ENCODE measurements at regions not wholly inside any gene's neighbourhood (a gene's known extent, or its start where the extent isn't known, plus 50 kb on each side); places are given as distances from the start of the nearest gene placed in this dataset.

- DNase-seq: no peak
Observed at GRCh38 chr11:69977951-69978350, 100.2 kb upstream of the ANO1 start.

DNA sequence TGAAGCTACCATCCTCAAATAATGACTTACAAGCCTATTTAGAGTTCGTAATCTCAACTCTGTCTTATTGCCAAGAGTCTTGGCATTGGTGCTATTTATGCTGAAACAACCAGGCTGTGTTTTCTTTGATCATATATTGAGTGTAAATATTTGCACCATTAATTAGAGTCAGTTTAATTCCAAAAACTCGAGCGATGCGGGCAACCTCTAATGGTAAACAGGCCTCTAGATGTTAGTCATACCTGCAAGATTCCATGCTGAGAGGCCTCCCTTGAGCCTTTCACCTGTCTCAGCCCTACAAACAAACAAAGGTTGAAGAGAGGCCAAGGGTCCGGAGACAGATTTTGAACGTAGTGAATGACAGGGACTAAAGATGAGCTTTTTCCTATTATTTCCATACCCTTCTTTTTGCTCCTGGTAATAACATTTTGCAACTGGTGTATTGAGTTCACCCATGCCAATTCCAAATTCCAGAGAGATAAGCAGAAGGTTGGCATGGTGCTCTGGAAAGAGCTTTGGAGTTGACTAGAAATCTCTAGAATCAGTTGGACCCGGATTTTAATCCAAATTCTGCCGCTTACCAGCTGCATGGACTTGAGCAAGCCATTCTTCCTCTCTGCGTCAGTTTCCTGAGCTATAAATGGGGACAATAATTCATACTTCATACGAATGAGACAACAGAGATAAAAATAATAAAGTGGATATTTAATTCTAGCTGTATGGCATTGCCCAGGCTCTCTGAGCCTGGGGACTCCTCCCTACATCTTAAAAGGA lies 99.1 kb upstream of the ANO1 start:
- no peak for DNase-seq

- DNase-seq: no peak
Observed at GRCh38 chr11:69979632-69980031, 98.5 kb upstream of the ANO1 start.

DNA sequence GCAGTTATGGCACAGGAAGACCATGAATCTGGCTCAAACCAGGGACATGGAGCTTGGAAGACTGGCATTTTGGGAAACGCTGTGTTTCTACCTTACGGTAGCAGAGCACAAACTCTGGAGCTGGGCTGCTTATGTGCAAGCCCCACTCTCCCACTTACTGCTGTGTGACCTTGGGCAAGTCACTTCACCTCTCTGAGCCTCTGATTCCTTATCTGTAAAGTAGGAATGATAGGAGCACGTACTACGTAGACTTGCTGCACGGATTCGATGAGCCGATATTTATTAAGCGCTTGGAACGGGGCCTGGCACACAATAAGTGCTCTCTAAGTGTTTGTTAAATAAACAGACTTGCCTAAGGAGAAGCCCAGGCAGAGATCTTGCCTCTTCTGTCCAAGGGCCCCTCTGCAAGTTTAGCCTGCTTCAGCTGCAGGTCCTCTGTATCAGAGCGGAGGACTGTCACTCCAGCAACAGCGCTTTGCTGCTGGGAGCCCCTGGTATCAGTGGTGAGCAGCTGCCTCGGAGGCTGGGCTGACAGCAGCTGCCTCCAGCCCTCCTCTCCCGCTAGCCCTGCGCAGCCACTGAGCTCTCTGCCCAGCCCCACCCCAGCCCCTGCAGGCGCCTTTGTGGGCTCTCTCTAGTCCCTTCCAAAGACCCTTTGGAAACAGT lies 96.9 kb upstream of the ANO1 start:
- no peak for DNase-seq

DNA sequence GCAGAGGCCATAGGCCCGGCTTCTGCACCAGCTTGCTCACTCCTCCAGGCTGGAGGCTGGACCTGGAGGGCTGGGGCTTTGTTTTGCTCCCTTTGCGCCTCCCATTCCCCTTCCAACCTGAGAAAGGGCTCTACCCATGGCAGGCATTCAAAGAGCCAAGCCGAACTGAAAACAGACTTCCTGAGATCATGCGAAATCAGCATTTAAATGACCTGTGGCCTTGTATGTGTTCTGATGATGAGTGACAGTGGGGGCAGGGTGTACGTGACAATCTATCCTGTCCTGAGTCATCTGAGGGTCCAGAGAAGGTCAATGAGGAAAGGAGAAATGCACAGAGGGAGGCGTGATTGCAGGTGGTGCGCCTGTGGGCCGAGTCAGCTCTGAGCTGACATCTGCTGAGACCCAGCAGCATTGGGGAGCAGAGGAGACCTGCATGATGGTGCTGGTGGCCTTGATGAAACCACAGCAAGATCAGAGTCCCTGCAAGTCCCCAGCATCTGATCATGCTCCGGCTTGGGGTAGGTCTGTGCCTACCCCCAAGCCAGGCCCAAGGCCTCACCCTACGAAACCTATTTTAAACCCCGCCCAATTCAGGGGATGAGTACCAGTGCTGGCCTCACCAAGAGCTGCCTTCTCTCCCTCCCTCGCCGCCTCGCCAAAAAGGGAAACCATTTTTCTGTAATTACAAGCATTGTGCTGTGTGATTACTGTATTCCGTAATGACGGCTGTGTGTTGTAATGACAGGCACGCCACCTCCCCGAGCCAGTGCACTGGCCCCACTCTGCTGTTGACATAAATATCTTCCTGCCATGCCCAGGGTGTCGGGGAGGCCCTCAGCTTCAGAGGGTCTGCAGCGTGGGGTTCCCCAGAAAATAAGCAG lies 95.2 kb upstream of the ANO1 start:
- no peak for DNase-seq

- no peak for DNase-seq
Observed at GRCh38 chr11:69983571-69983877, 94.6 kb upstream of the ANO1 start.

DNA sequence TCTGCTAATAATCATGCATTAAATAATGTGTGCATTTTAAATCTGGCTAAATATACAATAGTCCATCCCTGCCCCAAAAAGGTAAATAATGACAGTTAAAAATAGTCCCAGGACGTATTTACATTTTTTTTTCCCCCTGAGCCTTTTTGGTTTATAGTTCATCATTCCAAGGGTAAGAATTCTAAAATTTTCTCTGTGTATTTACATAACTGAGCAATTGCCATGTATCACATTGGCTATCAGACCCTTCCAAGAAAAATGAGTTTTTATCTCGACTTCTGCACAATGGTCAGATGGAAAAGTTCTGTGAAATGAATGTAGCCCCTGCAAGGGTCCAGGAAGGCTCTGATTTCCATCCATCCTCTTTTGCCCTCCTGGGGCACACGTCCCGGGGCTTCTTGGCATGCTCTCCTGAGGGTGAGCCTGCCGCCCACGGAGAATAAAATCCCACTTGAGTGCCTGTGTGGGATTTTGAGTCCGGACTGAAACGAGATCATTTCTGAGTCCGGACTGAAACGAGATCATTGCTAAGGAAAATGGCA lies 94.1 kb upstream of the ANO1 start:
- DNase-seq: no peak

GRCh38 chr11:69984457-69985261 lies 93.5 kb upstream of the ANO1 start:
- DNase-seq: no peak

- DNase-seq: no peak
Observed at GRCh38 chr11:69985331-69985640, 92.8 kb upstream of the ANO1 start.

GRCh38 chr11:69985641-69986439 lies 92.3 kb upstream of the ANO1 start:
- no peak for DNase-seq

GRCh38 chr11:69986440-69986787 lies 91.7 kb upstream of the ANO1 start:
- no peak for DNase-seq

DNA sequence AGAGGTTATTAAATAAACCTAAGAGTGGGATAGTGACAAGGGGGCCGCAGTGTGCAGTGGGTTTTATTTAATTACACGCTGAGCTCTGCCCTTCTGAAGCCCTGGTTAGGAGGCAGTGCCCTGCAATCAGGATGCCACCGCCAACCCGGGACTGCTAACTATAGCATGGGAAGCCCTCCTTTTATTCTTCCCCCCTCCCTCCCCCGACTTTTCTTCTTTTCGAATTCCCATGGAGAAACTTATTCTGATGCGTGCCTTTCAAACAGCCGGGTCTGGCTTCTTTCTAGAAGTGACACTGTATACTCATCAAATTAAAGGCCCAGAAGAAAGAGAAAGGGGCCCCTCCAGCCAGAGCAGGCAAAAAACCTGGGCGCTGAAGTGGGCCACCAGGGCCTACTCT lies 91.3 kb upstream of the ANO1 start:
- no peak for DNase-seq

DNA sequence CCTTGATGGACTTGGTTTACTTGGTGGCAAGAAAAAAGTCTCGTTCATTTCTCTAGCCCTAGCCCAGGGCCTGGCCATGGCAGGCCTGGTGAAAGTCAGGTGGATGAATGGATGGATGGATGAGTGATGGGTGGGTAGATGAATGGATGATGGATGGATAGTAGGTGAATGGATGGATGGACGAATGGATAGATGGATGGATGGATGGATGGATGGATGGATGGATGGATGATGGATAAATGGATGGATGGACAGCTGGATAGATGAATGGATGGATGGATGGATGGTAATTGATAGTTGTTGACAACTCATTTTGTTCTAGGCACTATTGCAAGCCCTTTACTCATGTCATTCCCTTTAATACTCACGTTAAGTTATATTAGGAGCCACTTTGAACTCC lies 86.1 kb upstream of the ANO1 start:
- DNase-seq: no peak

DNA sequence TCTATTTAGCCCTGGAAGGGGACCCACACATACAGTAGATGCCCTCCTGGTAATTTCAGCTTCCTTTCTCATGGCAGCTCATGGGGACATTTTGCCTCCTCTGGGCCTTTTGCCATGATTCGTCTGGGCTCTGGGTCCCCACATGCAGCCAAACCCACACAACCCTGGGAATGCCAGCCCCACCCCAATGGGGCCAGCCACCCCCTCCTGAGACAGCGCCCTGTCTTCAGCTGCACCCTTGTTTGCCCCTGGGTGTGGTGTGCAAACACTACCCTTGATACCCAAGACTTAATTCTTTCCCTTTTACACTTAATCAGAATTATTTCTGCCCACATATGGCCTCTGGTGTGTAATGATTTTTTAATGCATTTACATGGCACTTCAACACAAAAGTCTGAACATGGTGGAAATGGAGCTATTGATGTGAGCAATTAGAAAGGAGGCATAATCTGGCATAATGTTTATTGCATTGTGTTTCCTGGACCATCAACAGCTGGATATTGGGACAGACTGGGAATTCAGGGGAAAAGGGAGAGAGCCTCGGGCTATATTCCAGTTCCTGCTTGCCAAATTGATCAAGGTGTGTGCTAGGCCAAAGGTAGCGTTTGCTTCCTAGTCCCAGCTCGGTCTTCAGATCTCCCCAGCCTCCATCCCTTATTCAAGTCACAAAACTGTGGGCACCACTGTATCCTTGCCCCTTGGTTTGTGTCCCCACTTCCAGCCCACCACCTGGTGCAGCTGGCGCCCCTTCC lies 85.0 kb upstream of the ANO1 start:
- no peak for DNase-seq

- no peak for DNase-seq
Observed at GRCh38 chr11:69994810-69995209, 83.3 kb upstream of the ANO1 start.

DNA sequence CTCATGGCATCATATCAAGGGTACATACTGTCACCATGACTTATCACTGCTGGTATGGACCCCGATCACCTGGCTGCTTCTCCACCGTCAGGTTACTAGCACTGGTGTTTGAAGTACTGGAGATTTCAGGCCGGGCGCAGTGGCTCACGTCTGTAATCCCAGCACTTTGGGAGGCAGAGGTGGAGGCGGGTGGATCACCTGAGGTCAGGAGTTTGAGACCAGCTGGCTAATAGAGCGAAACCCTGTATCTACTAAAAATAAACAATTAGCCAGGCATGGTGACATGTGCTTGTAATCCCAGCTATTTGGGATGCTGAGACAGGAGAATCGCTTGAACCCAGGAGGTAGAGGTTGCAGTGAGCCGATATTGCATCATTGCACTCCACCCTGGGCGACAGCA lies 82.4 kb upstream of the ANO1 start:
- DNase-seq: no peak

- no peak for DNase-seq
Observed at GRCh38 chr11:69996451-69996850, 81.7 kb upstream of the ANO1 start.

DNA sequence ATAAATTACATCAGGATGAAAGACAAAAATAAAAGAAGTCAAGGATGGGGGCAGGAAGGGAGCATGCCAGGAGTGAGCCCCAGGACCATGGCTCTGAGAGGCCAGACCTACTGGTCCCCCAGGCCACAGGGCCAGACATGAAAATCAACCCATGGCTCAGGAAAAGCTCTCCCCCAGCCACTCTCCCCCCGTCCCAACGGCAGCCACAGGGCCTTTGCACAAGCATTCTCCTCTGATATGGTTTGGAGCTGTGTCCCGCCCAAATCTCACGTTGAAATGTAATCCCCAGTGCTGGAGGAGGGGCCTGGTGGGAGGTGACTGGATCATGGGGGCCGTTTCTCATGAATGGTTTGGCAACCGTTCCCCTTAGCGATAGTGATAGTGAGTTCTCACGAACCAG lies 80.8 kb upstream of the ANO1 start:
- no peak for DNase-seq

DNA sequence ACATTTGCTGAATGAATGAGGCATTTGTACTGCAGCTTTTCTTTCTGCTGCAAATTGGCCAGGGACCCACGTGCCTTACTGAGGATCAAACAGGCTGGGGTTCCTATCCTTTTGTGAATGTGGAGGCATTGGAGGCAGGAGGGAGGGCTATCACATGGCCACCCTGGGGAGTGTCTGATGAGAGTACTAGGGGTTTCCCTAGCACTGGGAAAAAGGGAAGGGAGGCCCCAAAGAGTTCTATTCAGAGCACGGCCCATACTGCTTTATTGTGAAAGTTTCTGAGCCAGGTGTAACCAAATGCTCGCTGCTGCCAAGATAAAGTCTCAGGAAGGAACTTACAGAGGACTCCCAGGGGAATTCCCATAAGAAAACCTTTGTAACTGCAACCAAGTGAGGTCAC lies 78.4 kb upstream of the ANO1 start:
- DNase-seq: no peak

DNA sequence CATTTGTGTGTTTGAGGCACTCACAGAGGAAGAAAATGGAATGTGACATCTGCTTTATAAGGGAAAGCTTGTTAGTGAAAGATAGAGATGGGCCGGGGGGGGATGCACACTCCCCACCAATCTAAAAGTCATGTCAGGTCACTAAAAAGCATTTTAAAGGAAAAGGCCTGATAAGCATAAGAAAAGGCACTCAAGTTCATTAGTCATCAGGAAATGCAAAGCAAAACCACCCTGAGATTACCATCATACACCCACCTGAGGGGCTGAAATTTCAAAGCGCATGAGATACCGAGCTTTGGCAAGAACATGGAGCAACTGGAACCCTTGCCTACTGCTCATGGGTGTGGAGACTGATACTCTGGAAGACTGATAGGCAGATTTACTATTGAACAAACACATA lies 77.9 kb upstream of the ANO1 start:
- DNase-seq: no peak

DNA sequence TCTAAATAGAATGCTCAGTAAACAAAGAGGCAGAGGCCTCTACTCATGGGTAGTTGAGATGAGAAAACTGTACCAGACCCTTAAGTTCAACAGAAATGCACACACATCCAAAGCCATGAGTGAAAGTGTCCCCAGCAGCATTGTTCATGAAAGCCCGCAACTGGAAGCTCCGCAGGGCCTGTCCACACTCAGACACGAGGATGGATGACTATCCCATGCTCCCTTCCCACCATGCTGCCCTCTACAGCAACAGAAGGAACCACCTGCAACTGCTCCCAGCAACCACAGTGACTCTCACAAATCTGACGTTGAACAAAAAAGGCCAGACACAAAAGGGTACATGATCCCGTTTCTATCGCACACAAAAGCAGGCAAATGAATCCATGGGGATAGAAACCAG lies 76.9 kb upstream of the ANO1 start:
- DNase-seq: no peak

DNA sequence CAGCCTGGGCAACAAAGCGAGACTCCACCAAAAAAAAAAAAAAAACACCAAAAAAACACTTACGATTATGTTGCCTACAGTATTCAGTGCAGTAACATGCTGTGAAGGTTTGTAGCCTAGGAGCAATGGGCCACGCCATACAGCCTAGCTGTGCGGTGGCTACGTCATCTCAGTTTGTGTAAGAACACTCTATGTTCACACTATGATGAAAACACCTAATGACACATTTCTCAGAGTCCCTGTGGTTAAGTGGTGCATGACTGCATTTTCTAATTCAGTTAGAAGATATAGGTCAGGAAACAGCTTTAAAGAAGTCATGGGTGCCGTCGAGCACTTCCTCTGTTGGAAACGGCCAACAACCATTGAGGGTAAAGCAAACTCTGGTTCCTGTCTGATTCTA lies 75.7 kb upstream of the ANO1 start:
- DNase-seq: no peak

Data from NCI-H1048 (cell line).